Ramos (cell line): ENCODE measurements at regions not wholly inside any gene's neighbourhood (a gene's known extent, or its start where the extent isn't known, plus 50 kb on each side); places are given as distances from the start of the nearest gene placed in this dataset.

Experiments used
- in situ Hi-C: fragments of 300-500 bp; cut with MboI; formaldehyde crosslinking; loops from one replicate; pipeline ENCODE4 v1.14.3; 2022; ENCODE audit warnings: low sequenced_read_pairs; ENCODE audit not compliant: unreplicated experiment

DNA sequence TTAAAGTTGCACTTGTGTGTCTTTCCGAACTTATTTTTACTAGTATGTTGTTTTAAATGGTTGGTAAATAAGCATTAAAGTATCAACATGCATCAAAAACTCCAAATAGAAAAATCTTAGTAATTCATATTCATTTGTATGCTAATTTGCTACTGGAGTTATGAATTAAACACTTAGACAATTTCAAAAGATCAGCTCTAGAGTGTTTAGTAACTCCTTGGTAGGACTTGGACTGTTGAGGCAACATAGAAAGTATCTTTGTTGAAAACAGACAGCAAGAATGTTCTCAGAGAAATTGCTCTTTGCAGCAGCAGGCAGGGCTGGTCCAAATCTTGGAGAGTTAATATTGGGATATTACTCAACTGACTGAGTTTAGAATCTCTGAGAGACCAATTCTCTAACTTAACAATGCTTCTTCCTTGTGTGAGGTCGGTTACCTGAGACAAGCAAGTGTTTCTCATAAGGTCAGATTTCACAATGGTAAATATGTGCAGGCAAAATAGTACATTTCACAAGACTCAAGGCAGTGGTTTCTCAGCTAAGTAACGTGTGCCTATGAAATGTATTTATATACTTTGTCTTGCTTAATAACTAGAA is 147.8 kb upstream of the IL12A start:
- in situ Hi-C loops: no loop called here

DNA sequence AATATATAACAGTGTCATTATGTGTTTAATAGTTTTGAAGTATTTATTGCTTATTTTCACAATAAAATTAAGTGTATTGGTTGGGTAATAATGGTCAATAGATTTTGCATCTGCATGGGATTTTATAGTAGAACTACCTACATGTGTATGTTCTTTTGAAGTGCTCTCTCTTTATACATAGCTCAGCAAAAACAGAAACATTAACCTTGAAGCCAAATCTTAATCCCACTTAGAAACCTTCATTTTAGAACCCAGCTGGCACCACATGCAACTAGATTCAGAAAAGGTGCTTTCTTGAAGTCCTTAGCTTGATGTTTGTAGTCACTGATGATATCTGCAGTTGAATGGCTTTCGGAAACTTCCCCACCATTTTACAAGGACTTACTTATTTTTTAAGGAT is 146.9 kb upstream of the IL12A start:
- in situ Hi-C loops: no loop called here

DNA sequence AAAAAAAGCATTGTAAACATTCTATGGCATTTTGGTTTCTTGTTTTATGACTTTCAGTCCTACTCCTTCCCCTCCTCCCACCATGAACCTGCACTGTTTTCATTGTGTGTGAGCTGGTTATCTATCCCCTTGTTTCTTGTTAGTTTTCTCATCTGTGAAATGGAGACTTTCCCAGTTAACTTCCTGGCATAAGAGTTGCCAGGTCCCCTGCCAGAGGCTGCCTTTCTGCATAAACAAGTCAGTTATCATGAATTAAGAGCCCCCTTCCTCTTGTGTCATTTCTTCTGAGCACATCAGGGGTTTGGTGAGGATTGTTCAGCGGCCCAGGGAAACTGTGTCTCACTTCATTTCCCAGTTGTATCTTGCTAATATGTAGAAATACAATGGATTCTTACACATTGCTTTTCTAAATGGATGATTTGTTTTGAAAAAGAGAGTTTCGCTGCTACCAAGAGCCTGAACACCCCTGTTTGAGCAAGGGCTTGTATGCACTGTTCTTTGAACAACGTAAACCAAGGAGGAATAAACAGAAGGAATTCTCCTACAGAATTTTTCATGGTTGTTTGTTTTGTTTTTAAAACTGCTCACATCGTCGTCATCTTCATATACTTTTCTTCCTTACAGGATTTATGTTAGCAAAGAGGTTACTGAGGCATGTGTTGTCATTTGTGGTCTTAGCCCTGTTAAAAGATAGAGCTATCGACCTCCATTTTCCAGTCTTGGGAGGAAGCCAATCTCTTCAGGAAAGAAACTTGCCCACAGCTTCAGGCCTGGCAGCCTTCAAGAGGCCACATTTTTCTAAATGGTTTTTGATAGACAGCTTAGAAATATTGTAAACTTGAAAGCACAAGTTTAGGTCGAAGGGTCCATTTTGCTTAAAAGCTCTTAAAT is 144.6 kb upstream of the IL12A start:
- in situ Hi-C loops: no loop called here

DNA sequence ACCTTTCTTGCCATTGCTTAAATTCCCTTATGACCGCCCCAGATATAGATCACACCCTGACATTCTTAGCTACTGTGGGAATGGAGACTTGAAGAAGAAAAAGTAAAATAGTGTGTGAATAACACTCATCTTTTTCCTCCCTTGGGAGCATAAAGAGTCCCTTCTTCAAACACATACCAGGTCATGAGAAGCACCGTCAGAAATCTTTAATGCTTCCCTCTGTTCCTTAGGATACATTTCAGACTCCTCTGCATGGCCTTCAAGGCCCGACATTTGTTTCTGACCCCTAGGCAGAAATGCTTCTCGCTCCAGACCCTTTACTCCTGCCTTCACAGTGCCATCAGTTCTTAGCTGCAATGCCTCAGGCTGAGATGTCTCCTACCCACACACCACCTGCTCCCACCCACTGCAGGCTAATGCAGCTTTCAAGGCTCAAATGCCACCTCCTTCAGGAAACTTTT is 143.8 kb upstream of the IL12A start:
- in situ Hi-C loops: no loop called here

DNA sequence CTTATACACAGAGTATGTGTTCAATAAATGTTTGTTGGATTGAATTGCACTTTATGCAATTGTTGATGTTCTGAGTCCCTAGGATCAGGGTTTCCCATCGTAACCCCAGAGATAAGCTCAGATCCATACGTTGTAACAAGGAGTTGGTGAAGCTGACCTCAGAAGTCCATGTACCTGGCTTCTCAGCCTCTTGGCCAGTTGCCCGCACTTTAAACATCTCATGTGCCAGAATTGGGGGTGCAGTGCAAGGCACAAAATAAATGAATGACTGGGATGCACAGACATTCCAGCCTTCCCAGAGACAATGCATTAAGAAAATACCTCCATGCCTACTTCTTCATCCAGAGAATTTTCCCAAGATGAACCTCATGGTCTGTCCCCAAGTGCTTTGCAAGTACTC is 142.9 kb upstream of the IL12A start:
- in situ Hi-C loops: no loop called here

DNA sequence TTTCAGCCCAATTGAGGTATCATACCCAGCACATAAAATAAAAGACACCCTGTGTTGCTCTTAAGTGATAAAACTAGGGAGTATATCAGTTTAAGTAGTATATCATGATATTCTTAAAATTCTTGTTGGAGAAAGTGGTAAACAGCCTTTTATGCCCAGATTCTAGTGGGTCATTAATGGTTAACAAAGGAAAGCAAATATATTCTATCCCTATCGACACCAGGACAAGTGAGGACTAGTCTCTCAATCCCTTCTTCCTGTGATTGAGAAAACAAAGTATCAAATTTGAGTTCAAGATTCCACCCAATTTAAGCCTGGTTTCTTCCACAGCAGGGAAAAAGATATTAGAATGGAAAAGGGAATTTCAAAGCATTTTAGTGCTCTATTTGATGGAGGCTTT is 142.4 kb upstream of the IL12A start:
- in situ Hi-C loops: no loop called here

DNA sequence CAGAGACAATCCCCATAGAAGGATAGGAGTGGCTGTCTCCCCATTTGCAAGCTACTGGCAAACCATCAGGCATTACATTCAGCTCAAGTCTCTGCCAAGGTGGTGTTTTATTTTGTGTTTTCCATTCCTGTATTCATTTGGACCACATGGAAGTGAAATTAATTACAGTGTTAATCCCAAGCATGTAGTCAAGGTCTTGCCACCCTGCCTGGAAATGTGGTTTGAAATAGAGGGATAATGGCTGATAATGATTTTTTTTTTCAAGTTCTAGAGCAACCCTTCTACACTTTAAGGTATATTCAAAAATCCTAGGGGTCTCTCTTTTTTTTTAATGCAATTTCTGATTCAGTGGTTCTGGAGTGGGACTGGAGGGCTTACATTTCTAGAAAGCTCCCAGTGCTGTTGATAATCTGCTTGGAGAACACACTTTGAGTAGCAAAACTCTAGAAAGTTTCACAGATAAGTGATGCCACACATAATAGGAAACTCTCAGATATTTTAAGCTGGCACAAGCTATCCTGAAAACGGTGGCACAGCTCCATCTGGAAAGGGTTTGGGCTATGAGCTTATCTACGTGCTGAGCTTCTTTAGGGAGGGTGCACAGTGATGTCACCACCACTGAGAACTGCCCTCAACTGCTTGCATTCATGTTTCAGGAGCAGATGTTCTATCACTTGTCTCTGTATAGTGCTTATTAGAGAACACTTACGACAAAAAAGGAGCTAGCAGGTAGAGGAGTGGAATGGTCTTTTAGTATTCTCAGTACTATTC is 140.1 kb upstream of the IL12A start:
- in situ Hi-C loops: no loop called here

DNA sequence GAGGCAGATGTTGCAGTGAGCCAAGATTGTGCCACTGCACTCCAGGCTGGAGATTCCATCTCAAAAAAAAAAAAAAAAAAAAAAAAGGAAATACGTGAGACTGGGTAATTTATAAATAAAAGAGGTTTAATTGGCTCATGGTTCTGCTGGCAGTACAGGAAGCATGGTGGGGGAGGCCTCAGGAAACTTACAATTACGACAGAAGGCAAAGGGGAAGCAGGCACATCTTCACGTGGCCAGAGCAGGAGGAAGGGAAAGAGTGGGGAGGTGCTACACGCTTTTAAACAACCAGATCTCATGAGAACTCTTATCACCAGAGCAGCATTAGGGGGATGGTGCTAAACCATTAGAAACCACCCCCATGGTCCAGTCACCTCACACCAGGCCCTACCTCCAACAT is 138.2 kb upstream of the IL12A start:
- in situ Hi-C loops: no loop called here

DNA sequence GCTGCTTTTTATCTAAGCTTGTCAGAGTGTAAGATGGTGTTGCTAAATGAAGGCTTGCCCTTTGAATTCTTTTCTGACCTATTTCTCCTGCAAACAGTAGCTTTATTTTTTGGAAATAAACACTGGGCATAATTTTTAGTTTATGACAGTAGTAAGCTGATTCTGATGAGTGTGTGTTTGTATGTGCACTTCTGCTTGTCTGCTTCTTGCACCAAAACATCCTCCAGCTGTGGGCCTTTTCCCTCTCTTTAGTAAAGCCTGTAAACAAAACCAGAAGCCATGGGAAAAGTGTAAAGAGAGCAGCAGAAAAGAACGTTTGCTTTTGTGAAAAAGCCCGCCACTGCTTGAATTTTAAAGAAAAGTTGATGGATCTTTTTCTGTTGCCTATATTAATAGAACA is 136.4 kb upstream of the IL12A start:
- in situ Hi-C loops: no loop called here

DNA sequence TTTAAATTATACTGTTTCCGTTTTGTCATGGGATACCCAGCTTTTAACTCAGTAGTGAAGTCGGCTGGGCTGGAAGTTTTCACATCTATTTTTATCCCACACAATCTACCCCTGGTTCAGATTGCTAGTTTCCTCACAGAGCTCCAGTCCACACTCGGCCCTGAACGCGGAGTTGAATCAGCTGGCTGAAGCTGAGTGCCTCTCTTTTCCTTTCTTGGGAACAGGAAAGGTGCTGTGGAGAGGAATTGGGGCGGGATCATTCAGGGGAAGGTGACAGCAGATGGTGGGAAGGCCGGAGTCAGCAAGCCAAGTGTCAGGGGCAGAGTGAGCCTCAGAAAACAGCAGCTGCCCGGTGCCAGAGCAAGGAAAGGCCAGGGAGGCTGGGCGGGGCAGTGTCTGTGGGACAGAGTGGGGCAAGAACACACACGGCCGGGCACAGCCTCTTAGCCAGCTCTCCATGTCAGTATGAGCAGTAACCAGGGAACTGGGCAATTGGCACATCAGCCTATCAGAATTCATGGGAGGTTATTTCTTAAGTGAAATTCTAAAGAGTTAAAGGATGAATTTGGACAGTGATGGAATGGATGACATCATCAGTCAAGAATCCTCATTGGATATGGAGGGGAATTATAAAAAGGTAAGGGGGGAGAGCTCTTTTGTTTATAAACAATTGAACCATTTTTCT is 135.7 kb upstream of the IL12A start:
- in situ Hi-C loops: no loop called here

DNA sequence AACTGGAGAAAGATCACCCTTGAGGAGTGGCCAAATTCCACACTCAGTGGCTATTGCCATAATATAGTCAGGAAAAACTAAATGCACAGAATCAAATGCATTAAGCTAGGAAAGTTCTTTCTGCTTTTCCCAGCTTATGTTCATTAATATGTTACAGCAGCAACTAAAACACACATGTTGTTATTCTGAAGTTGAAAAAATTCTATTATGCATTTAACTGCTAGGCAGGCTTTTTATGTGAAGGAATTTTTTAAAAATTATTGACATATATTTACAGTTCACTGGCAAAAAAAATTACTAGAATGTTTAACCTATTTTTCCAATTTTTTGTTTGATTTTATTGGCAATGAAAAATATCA is 135.2 kb upstream of the IL12A start:
- in situ Hi-C loops: no loop called here

DNA sequence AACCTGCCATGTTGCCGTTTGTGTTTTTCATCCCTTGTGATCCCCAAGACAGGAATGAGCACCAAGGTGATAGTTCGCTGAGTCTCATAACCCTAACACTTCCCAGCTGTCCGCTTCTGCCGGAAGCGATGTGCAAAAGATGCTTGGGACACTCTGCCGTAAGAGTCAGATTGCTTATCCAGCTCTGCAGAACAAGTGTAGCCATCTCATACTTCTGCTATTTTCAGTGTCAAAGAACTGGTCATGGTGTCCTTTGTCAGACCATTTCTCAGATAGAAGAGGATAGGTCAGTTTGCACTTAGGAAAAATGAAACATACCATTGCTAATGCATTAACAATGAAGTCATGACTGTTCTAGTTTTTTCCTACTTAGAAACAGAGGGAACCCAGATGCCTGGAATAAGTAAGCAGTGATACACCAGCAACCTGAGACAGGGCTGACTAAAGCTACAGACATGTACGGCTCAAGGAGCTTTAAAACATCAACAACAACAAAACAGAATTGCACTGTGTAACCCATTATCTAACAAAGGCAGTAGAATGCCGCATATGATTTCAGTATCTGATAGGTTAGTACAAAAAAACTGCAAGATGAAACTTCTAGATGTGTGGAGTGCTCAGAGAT is 134.0 kb upstream of the IL12A start:
- in situ Hi-C loops: no loop called here

DNA sequence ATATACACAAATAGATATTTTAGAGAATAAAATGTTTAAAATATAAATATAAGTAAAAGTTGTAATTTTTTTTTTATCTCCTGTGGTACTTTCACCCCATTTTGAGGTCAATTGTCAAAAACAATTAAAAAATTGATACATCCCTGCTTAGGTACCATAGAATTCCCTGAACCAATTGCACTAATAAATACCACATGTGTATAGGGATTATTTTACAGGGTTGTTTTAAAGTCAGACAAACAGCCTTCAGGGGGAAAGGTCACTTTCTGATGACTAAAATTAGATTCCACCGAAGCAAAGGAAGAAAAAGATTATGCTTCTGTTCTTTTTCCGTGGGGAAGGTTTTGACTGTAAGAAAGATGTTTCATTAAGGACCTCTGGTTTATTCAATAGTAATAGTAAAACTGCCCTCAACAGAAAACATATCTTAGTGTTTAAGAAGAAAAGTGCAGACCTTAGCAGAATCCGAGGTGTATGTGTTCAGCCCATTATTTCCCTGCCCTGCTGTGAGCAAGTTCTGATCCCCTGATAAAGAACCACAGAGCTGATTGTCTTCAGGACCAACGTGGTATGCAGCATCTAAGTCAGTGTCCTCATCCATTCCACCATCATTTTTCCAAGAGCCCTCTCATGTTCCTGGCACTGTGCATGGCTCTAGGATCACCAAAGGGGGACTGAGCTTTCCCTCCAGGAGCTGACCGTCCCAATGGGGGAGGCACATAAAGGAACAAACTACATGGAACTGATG is 132.9 kb upstream of the IL12A start:
- in situ Hi-C loops: no loop called here

DNA sequence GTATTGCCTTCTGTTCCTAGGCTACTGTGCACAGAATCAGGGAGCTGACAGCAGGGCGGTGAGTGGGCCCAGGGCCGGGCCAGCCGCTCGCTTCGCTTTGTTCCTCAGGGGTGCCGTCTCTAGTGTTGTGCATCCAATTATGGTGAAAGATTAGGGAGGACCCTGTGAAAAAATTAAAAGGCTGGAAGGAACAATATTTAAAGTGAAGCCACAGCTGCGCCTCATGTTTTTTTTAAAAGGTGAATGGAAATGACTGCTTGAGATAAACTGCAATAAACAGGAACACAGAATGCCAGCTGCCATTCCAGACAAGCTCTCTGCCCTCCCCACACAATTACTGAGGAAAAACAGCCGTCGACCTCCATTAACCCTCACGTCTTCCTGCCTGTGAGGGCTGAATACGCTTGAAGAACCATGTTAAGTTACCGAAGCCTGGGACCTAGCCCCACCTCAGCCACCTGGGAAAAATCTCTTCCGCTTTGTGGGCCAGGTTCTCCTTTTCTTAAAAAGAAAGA is 132.0 kb upstream of the IL12A start:
- in situ Hi-C loops: no loop called here

DNA sequence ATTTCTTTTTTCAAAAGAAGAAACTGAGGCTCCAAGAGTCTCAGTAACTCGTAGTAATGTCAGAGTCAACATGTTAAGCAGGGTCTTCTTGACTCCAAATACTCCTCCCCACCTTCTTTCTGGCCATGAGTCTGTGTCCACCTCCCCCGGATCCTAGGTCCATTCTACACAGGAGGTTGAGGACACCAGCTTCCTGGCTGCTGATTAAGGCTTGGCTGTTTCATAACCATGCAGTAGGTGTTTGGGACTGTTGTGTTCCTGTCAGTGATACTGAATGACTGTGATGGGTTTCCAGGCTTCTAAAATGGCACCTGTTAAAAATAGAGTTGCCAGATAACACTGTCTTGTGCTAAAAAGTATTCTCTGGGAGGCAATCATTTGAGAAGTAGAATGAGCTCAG is 130.8 kb upstream of the IL12A start:
- in situ Hi-C loops: no loop called here

DNA sequence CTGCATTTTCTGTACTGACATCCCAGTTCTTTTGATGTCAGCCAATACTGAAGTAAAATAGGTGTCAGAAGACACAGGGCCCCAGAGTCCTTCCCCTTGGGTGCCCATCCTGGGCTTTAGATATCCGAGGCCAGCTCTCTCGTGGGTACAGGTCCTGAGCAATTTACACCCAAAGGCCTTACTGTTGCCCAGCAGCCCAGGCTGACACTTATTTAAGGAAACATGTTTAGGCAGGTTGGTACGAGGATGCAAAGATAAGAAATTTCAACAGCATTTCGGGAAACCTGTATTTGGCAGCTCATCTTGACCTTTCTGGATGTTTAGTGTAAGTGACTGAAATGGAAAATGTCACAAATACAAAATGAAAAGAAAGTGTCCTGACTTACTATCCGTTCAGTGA is 130.0 kb upstream of the IL12A start:
- in situ Hi-C loops: no loop called here

DNA sequence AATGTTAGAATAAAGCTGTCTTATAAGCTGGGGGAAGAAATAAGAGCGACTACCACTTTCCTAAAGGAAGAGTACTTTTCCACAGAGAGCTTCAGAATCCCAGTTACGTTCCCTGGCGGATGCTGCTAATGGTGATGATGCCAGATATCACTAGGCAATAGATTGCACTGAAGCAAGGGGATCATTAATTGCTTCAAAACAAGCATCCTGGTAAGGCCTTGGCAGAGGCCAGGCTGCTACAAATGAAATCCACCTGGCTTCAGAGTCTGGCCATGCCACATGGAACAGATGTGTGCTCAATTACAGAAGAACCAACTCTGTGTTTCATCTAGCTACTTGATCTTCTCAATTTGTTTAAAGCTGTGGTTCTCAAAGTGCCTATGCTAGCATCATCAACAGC is 129.2 kb upstream of the IL12A start:
- in situ Hi-C loops: no loop called here

DNA sequence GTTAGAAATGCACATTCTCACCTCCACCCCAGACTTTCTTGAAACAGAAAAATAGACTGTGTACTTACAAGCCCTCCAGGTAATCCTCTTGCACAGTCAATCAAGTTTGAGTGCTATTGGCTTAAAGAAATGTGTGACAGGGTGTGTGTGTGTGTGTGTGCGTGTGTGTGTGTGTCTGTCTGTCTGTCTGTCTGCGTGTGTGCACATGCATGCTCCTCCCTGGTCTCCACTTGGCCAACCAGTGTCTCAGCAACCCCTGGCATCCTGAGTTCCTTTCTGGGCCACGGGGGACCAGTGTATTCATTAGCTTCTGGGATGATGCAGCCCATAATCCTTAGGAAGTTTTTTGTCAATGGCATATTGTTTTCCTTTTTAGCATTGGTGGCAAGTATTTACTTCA is 128.8 kb upstream of the IL12A start:
- in situ Hi-C loops: no loop called here
